DMS53 (cell line): ENCODE measurements at regions not wholly inside any gene's neighbourhood (a gene's known extent, or its start where the extent isn't known, plus 50 kb on each side); places are given as distances from the start of the nearest gene placed in this dataset.

Source experiments
- DNase-seq: peaks from one replicate; lab custom pipeline; 2025; lab: John Stamatoyannopoulos, UW

DNA sequence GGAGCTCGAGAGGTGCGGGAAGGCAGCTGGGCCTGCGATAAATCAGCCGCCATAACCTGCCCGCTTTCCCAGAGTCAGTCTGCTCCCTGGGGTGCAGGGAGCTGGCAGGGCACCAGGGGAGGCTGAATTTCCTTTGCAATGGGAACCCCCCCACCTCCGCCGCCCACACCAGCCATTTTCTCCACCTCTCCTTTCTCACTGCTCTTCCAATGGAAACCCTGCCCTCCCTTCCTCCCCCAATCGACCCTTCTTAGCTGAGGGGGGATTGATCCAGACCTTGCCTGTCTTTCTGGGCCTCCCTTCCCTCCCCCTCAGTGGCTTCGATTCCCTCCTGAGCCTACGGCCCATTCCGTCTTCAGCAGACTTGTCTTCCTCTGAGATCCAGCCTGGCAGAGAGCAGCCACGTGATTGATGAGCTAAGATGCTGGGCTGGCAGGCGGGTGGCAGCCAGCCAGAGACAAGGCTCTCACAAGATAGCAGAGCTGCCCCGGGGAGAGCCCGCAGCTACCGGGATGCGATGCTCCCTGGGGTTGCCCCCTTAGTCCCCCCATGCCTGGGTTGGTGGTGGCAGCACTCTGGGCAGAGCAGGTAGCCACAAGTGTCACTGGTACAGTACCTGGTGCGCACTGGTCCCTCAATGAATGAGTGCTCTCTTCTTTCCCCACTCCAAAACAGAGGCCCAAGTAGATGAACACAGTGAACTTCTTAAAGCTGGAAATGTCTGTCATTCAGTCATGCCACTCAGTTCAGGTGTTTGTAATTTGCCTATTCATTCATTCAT lies 53.7 kb upstream of the FABP6 start:
- DNase-seq = peak; percentile 65

DNA sequence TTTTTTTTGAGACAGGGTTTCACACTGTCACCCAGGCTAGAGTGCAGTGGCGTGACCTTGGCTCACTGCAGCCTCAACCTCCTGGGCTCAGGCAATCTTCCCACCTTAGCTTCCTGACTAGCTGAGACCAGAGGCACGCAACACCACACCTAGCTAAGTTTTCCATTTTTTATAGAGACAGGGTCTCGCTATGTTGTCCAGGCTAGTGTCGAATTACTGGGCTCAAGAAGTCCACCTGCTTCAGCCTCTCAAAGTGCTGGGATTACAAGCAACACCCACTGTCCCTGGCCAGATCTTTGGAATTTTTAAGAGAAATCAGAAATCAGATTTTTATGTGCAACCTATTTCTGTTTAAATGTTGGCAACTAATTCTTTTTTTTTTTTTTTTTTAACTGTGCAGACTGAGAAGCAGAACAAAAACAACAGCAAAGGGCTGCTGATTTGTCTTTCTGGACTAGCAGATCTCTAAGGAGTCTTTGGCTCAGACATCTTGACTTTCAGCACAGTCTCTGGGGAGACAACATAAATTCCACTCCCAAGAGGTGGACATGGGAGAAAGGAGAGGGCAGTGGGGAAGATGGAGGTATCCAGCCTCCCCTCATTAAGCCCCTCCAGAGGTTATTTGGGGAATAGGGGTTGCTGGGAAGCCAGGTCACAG lies 54.4 kb upstream of the FABP6 start:
- no peak for DNase-seq

DNA sequence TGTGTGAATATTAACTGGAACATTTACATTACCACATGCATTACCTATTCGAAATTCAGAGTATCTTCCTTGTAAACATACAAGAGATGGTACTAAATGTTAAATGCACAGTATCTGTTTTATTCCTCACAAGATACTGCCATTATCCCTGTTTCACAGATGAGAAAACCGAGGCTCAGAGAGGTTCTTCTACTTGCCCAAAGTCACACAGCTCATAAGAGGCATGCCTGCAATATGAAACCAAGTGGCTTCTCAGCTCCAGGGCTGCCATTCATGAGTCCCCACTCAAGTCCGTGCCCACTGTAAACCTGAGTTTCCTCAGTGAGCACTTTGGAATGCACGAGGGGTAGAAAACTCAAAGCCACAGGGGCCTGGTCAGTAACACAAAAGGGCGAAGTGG lies 55.0 kb upstream of the FABP6 start:
- no peak for DNase-seq

DNA sequence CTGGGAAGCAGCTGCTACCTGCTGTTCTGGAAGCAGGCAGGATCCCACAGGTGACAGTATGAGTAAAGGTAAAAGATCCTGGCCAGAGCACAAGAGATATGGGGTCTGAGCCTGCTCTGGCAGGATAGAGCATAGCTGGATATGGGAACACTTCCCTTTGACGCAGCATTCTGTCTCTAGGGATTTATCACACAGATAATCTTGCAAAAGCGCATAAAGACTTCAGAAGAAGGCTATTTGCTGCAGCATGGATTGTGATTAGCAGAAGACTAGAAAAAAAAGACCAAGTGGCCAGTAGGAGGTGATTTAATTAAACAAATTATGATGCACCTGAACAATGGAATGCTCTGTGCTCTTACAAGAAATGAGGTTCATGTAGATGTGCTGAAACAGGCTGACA lies 52.4 kb upstream of the PWWP2A start:
- no peak for DNase-seq

DNA sequence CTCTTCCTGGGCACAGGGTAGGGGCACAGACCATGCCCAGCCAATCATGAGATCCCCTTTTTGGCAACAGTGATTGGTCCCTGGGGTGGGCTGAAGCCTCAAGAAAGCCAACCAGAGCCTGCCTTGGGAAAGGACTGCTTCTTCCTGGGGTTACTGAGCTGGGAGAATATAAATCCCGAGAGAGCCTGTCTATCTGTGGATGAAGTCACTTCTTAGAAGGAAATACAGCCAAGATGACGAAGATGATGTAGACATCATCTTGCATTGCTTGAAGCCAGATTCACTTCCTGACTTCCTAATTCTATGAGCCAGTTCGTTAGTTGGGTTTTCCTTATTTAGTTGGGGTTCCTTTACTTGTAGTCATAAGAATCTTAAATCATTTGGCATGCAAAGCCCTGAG lies 50.1 kb upstream of the PWWP2A start:
- no peak for DNase-seq
